Trophoblast cell (in vitro differentiated cells and primary cell): ENCODE measurements at regions not wholly inside any gene's neighbourhood (a gene's known extent, or its start where the extent isn't known, plus 50 kb on each side); places are given as distances from the start of the nearest gene placed in this dataset.

Source experiments
- DNase-seq, 2 donors: peaks; one replicate each; pipeline ENCODE4 v3.0.0-alpha.2; 2016
- H2AFZ ChIP-seq: 2 replicates; pipeline ENCODE4 v1.6.1; 2013; ENCODE audit warnings: low read length, moderate library complexity, mild to moderate bottlenecking; ENCODE audit not compliant: insufficient read depth, poor library complexity
- H2AK5ac ChIP-seq: 2 replicates; pipeline ENCODE4 v1.6.1; 2013; ENCODE audit warnings: mild to moderate bottlenecking, low read length
- H2BK120ac ChIP-seq: 2 replicates; pipeline ENCODE4 v1.6.1; 2013; ENCODE audit warnings: low read length, mild to moderate bottlenecking, moderate library complexity; ENCODE audit not compliant: insufficient read depth, poor library complexity
- H2BK12ac ChIP-seq: 2 replicates; pipeline ENCODE4 v1.6.1; 2013; ENCODE audit warnings: mild to moderate bottlenecking, low read length, moderate library complexity
- H2BK5ac ChIP-seq: 2 replicates; pipeline ENCODE4 v1.6.1; 2013; ENCODE audit warnings: low read length, low read depth, moderate library complexity, mild to moderate bottlenecking; ENCODE audit not compliant: poor library complexity
- H3K14ac ChIP-seq: 2 replicates; pipeline ENCODE4 v1.6.1; 2013; ENCODE audit warnings: mild to moderate bottlenecking, low read length
- H3K18ac ChIP-seq: 2 replicates; pipeline ENCODE4 v1.6.1; 2013; ENCODE audit warnings: mild to moderate bottlenecking, low read length
- H3K23ac ChIP-seq: 2 replicates; pipeline ENCODE4 v1.6.1; 2013; ENCODE audit warnings: low read length
- H3K27ac ChIP-seq: 2 replicates; pipeline ENCODE4 v1.5.1; 2013; ENCODE audit warnings: low read depth, mild to moderate bottlenecking, inconsistent platforms, low read length, moderate library complexity
- H3K27me3 ChIP-seq: 2 replicates; pipeline ENCODE4 v1.6.1; 2013; ENCODE audit warnings: inconsistent platforms, mild to moderate bottlenecking, low read length, moderate library complexity; ENCODE audit not compliant: insufficient read depth
- H3K36me3 ChIP-seq, 2 experiments: 1 replicate in 1 of 2; 2 replicates in 1 of 2; pipeline ENCODE4 v1.6.1; 2013; ENCODE audit warnings: low read length in 2 of 2, mild to moderate bottlenecking in 2 of 2, moderate library complexity in 1 of 2; ENCODE audit not compliant: insufficient read depth in 2 of 2, control insufficient read depth in 1 of 2
- H3K4ac ChIP-seq: 2 replicates; pipeline ENCODE4 v1.6.1; 2013; ENCODE audit warnings: low read depth, mild to moderate bottlenecking, low read length, moderate library complexity
- H3K4me1 ChIP-seq, 2 experiments: 1 replicate in 1 of 2; 2 replicates in 1 of 2; pipeline ENCODE4 v1.6.1; 2013; ENCODE audit warnings: low read length in 2 of 2, mild to moderate bottlenecking in 2 of 2, moderate library complexity in 1 of 2; ENCODE audit not compliant: insufficient read depth in 2 of 2, control insufficient read depth in 1 of 2
- H3K4me2 ChIP-seq: 2 replicates; pipeline ENCODE4 v1.6.1; 2013; ENCODE audit warnings: inconsistent platforms, mild to moderate bottlenecking, low read length, moderate library complexity
- H3K4me3 ChIP-seq: 2 replicates; pipeline ENCODE4 v1.5.1; 2013; ENCODE audit warnings: mild to moderate bottlenecking, low read depth, low read length, inconsistent platforms
- H3K79me1 ChIP-seq: one replicate; pipeline ENCODE4 v1.6.1; 2013; ENCODE audit warnings: low read length
- H3K79me2 ChIP-seq: 2 replicates; pipeline ENCODE4 v1.6.1; 2013; ENCODE audit warnings: low read length, mild to moderate bottlenecking; ENCODE audit not compliant: control insufficient read depth, insufficient read depth, poor library complexity
- H3K9ac ChIP-seq: 2 replicates; pipeline ENCODE4 v1.6.1; 2013; ENCODE audit warnings: mild to moderate bottlenecking, low read length
- H3K9me3 ChIP-seq: 2 replicates; pipeline ENCODE4 v1.6.1; 2013; ENCODE audit warnings: low read depth, mild to moderate bottlenecking, control low read depth, inconsistent platforms, low read length; ENCODE audit not compliant: insufficient read depth
- H4K12ac ChIP-seq: 2 replicates; pipeline ENCODE4 v1.6.1; 2013; ENCODE audit warnings: low read depth, mild to moderate bottlenecking, low read length, moderate library complexity
- H4K8ac ChIP-seq: 2 replicates; pipeline ENCODE4 v1.6.1; 2013; ENCODE audit warnings: low read depth, mild to moderate bottlenecking, low read length, moderate library complexity
- H4K91ac ChIP-seq: one replicate; pipeline ENCODE4 v1.6.1; 2013; ENCODE audit warnings: low read depth, mild to moderate bottlenecking, low read length, moderate library complexity
- WGBS: extraction: QIAGEN DNeasy Blood & Tissue Kit; methylation state at CpG from one replicate; pipeline ENCODE4 v1.1.7; 2013; ENCODE audit warnings: missing lambda C conversion rate; ENCODE audit not compliant: insufficient read length, insufficient coverage; ENCODE audit errors: extremely low coverage; 5-methylcytosine and 5-hydroxymethylcytosine counted together

- Histone ChIP-seq H3K4ac (no peak overlapping the region), H3K36me3 (no peaks in the 10 kb centered on the region), H3K23ac (no peak overlapping the region), H2BK120ac (no peak overlapping the region), H2AFZ (no peak overlapping the region), H3K27ac (no peak overlapping the region), H3K18ac (no peak overlapping the region), H3K14ac (no peak overlapping the region), H4K12ac (no peak overlapping the region), H3K9me3 (no peaks in the 10 kb centered on the region), H2BK12ac (no peak overlapping the region), H4K8ac (no peak overlapping the region), H3K4me2 (no peak overlapping the region), H3K9ac (no peak overlapping the region), H2AK5ac (no peak overlapping the region), H3K27me3 (no peaks in the 10 kb centered on the region), H3K79me1 (no peaks in the 10 kb centered on the region), H3K4me3 (no peak overlapping the region), H3K79me2 (no peaks in the 10 kb centered on the region), H2BK5ac (no peak overlapping the region), H4K91ac (no peak overlapping the region), H3K4me1 (no peaks in the 10 kb centered on the region)
- DNase-seq: no peak
Measured at GRCh38 chr1:218827486-218827885, 346.2 kb upstream of the LYPLAL1 start.

DNA sequence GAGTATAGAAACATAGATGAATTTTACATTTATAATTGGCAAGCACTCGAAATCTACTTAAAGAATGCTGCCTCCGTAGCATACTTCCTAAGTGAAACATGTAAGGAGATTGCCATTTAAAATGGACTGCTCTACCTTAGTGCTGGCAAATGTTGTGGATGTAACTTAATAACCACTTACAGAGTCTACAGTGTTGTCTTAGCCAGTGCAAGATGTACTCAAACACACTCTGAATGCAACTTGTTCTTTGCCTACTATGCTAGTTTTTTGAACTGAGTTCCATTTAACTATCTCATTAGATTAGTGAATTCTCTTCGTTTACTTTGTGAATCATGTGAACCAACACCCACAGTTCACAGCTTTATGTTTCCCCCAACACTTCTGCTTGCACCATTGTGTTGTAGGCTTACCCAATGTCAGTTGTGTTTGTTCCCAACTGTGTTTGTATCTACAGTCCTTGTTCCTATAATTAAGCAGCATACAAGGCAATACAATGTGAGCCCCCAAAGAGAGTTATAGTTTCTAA is 345.5 kb upstream of the LYPLAL1 start:
- no peak overlapping the region for H3K4me3 ChIP-seq
- no peak overlapping the region for H2BK12ac ChIP-seq
- no peak overlapping the region for H3K23ac ChIP-seq
- no peak overlapping the region for H2AFZ ChIP-seq
- no peaks in the 10 kb centered on the region for H3K4me1 ChIP-seq
- H3K9me3 ChIP-seq: no peaks in the 10 kb centered on the region
- no peak overlapping the region for H3K4me2 ChIP-seq
- H3K79me1 ChIP-seq: no peaks in the 10 kb centered on the region
- H3K79me2 ChIP-seq: no peaks in the 10 kb centered on the region
- H3K27ac ChIP-seq: no peak overlapping the region
- no peak overlapping the region for H4K12ac ChIP-seq
- H3K18ac ChIP-seq: no peak overlapping the region
- no peaks in the 10 kb centered on the region for H3K27me3 ChIP-seq
- H4K8ac ChIP-seq: no peak overlapping the region
- H2BK5ac ChIP-seq: no peak overlapping the region
- no peak overlapping the region for H2AK5ac ChIP-seq
- no peaks in the 10 kb centered on the region for H3K36me3 ChIP-seq
- H3K4ac ChIP-seq: no peak overlapping the region
- no peak for DNase-seq
- no peak overlapping the region for H4K91ac ChIP-seq
- H3K14ac ChIP-seq: no peak overlapping the region
- H3K9ac ChIP-seq: no peak overlapping the region
- WGBS: no CpG with 5 or more reads among the region's 3 CpGs
- no peak overlapping the region for H2BK120ac ChIP-seq

GRCh38 chr1:218829097-218829496 is 344.6 kb upstream of the LYPLAL1 start:
- H3K23ac ChIP-seq: no peak overlapping the region
- no peak overlapping the region for H3K18ac ChIP-seq
- H3K79me1 ChIP-seq: no peaks in the 10 kb centered on the region
- DNase-seq: no peak
- H2AK5ac ChIP-seq: no peak overlapping the region
- H2BK5ac ChIP-seq: no peak overlapping the region
- no peaks in the 10 kb centered on the region for H3K9me3 ChIP-seq
- no peaks in the 10 kb centered on the region for H3K36me3 ChIP-seq
- H2BK120ac ChIP-seq: no peak overlapping the region
- H3K14ac ChIP-seq: no peak overlapping the region
- H3K4me1 ChIP-seq: no peaks in the 10 kb centered on the region
- H3K27me3 ChIP-seq: no peaks in the 10 kb centered on the region
- H3K27ac ChIP-seq: no peak overlapping the region
- H4K91ac ChIP-seq: no peak overlapping the region
- H2BK12ac ChIP-seq: no peak overlapping the region
- no CpG with 5 or more reads among the region's 3 CpGs for WGBS
- H3K4ac ChIP-seq: no peak overlapping the region
- no peak overlapping the region for H4K12ac ChIP-seq
- no peak overlapping the region for H4K8ac ChIP-seq
- H2AFZ ChIP-seq: no peak overlapping the region
- no peak overlapping the region for H3K4me3 ChIP-seq
- H3K79me2 ChIP-seq: no peaks in the 10 kb centered on the region
- no peak overlapping the region for H3K4me2 ChIP-seq
- H3K9ac ChIP-seq: no peak overlapping the region

- H3K4me2 ChIP-seq: no peak overlapping the region
- H2BK5ac ChIP-seq: no peak overlapping the region
- H3K4me1 ChIP-seq: no peaks in the 10 kb centered on the region
- H2BK120ac ChIP-seq: no peak overlapping the region
- H4K8ac ChIP-seq: no peak overlapping the region
- no peak overlapping the region for H3K4me3 ChIP-seq
- H2BK12ac ChIP-seq: no peak overlapping the region
- H3K79me2 ChIP-seq: no peaks in the 10 kb centered on the region
- no peak overlapping the region for H3K27ac ChIP-seq
- no peak for DNase-seq
- H3K9me3 ChIP-seq: no peaks in the 10 kb centered on the region
- H3K9ac ChIP-seq: no peak overlapping the region
- no peak overlapping the region for H3K4ac ChIP-seq
- no peak overlapping the region for H2AK5ac ChIP-seq
- no peak overlapping the region for H4K91ac ChIP-seq
- H3K14ac ChIP-seq: no peak overlapping the region
- no CpG with 5 or more reads among the region's 1 CpG for WGBS
- no peak overlapping the region for H4K12ac ChIP-seq
- H3K36me3 ChIP-seq: no peaks in the 10 kb centered on the region
- H3K79me1 ChIP-seq: no peaks in the 10 kb centered on the region
- H3K23ac ChIP-seq: no peak overlapping the region
- no peak overlapping the region for H3K18ac ChIP-seq
- H3K27me3 ChIP-seq: no peaks in the 10 kb centered on the region
- no peak overlapping the region for H2AFZ ChIP-seq
Measured at GRCh38 chr1:218835609-218836008, 338.1 kb upstream of the LYPLAL1 start.
